Right lobe of liver (tissue), 4 donors: ENCODE measurements at regions not wholly inside any gene's neighbourhood (a gene's known extent, or its start where the extent isn't known, plus 50 kb on each side); places are given as distances from the start of the nearest gene placed in this dataset.

Experiments used
- POLR2A ChIP-seq: fragments of 450-650 bp; IDR thresholded peaks from one replicate; pipeline ENCODE4 v1.6.1; 2017; ENCODE audit warnings: antibody characterized with exemption, mild to moderate bottlenecking
- TF ChIP-seq, protein P1 (sequence below), 4 donors: fragments of 200-600 bp in 3 of 4; fragments of 450-650 bp in 1 of 4; IDR thresholded peaks; one replicate each; pipeline versions ENCODE4 v1.5.1 to v1.8.0; 2016 to 2022; ENCODE audit warnings: antibody characterized with exemption in 4 of 4, mild to moderate bottlenecking in 2 of 4
- donor health status: DM: no; HTN: no; CAD: no.
- donor health status: DM: no; HTN: no; CAD: no.
- donor health status: DM: no; HTN: yes; CAD: no.

DNA sequence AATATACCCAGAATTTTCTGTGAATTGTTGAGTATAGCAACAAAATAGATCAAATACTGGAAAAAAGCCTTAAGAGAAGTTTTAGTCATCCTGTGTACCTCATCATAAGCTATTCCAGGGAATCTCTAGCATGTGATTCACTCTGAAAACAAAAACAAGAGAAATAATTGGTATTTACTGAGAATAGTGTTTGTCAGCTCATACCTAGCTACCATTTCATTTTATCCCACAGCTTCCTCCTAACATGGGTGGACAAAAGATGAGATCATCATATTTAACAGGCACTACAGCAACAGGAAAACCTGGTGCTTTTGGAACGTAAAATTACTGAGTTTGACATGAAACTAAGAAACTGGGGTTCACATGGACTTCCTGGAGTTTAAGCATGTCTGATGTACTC lies 753.5 kb upstream of the NECTIN3 start:
- TF ChIP-seq, protein P1, sequence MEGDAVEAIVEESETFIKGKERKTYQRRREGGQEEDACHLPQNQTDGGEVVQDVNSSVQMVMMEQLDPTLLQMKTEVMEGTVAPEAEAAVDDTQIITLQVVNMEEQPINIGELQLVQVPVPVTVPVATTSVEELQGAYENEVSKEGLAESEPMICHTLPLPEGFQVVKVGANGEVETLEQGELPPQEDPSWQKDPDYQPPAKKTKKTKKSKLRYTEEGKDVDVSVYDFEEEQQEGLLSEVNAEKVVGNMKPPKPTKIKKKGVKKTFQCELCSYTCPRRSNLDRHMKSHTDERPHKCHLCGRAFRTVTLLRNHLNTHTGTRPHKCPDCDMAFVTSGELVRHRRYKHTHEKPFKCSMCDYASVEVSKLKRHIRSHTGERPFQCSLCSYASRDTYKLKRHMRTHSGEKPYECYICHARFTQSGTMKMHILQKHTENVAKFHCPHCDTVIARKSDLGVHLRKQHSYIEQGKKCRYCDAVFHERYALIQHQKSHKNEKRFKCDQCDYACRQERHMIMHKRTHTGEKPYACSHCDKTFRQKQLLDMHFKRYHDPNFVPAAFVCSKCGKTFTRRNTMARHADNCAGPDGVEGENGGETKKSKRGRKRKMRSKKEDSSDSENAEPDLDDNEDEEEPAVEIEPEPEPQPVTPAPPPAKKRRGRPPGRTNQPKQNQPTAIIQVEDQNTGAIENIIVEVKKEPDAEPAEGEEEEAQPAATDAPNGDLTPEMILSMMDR (IDR thresholded peaks at IDR 0.05) = no peak
- no peak for TF ChIP-seq POLR2A
